GM18517 (cell line): ENCODE measurements at regions not wholly inside any gene's neighbourhood (a gene's known extent, or its start where the extent isn't known, plus 50 kb on each side); places are given as distances from the start of the nearest gene placed in this dataset.

Source experiments
- ATAC-seq: cut with Tn5 transposase; IDR thresholded peaks from one replicate; pipeline ENCODE4 v1.9.1; 2021; ENCODE audit warnings: mild to moderate bottlenecking, moderate library complexity; ENCODE audit not compliant: unreplicated experiment

DNA sequence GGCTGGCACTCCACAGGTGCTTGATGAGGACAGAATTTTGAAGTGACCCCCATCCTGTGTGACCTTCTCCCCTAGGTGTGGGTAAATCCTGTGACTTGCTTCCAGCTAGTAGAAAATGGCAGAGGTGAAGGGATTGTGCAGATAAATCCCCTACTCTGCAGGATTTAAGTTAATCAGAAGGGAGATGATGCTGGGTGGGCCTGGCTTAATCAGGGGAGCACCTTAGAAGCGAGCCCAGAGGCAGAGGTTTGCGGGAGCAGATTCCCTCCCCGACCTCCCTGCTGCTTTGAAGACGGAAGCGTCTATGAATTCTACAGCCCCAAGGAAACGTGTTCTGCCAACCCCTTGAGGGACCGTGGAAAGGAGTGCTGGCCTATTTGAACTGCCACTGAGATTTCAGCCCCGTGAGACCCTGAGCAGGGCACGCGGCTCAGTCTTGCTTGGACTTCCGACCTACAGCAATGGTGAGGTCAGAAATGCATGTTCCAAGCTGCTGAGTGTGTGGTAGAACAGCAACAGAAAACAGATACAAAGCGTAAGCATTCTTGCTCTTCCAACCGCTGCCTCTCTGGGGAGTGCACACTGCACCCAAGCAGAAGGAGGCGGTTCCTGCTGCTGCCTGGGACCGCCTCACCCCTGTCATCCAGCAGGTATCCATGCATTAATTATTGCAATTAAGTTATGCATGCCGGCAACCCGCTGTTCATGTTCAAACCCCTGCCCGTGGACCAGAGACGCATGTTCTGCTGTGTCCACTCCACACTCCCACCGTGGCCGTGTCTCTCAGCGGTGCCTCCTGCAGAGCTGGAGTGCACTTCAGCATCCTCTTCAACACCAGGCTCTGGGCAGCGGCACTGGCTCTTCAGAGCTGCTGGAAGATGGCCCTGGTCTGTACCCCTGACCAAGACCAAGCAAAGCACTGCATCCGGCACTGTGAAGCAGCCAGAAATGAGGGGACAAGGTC lies 54.6 kb upstream of the RXRA start:
- ATAC-seq: no peak

DNA sequence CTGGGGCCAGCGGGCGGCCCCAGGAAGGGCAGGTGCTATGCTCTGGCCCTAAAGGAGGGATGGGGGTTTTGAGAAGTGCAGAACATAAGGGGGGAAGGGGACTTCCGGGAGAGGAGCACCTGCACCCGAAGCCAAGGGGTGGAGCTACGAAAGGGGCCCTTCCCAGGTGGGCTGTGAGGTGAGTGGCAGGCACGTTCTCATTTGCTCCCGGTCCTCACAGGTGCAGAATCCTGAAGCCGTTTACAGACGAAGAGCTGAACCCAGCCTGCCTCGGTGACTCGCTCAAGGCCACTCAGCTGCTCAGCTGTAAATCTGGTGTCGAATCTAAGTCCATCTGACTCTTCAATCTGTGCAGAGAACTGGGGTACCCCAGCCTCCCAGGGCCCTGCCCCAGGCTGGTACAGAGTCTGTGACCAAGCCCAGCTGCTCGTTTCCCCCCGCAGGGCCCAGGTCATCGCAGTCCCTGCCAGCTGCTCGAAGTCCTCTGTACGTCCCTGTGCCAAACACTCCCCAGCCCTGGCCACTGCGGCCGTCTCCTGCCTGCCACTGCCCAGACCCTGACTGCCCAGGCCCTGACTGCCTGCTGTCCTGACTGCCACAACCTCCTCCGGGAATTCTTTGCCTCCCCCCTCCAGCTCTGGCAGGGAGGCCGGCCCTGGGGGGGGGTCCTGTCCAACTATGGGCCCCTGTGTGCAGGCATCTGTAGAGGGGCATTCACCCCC lies 53.8 kb upstream of the RXRA start:
- no peak for ATAC-seq

DNA sequence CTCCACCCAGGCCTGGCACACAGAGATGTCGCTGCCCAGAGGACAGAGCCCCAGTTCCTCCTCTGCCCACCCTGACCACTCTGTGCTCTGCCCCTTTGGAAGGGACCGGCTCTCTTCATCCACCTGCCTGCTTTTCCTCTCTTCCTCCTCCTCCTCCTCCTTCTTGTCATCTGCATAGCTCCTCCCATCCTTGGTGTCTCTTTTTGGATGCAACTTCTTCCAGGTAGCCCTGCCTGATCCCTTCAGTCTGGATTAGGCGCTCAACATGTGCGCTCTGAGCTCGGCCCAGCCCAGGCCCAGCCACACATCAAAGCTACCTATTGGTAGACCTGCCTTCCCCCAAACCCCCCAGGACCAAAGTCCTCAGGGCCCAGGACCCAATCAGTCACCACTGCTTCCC lies 52.6 kb upstream of the RXRA start:
- no peak for ATAC-seq

DNA sequence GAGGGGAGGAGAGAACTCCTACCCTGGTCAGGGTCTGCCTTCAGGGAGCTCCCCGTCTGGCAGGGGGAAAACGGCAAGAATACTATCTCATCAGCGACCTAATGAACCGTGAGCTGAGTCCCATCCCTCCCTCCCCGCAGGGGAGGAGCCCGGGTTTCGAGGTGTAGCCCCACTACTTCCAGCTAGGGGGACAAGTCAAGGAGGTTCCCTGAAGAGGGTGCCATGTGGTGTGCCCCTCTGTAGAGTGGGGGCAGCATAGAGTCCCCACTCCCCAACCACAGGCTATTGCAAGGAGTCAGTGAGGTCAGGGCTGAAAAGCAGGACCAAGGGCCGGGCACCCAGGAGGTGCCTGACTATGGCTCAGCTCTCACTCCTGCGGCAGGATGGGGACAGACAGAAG lies 50.9 kb upstream of the RXRA start:
- ATAC-seq: no peak

DNA sequence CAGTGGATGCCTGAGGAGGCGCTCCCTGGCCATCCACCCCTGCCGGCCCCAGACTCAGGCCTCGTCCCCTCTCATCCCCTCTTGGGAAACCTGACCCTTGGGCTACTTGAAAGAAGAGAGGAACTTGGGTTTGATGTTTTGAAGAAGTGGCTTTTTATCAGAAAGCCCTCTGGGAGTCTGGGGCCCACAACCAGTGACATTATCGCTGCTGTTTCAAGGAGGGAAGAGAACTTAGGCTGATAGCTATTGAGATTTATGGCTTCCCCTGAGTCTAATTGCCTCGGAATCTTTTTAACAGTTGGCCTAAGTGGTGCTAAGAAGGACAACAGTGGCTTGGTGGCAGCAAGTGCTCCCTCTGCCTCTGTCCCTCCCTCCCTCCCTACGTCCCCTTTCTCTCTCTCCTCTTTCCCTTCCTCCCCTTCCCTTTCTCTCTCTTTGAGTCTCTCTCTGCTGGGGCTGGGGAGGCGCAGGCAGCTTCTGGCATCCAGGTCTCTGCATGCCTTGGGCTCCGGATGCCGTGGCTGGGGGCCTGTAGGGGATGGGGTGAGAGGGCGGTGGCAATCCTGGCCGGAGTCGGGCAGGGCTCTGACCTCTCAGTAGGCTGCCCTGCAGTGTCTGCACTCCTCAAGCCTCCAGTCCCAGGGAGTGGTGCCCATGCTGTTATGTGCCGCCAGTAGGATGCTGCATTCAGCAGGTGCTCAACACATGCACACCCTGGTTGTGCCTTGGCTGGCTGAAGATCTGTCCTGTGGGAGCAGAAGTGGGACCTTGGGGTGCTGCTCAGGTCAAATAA lies 49.6 kb upstream of the RXRA start:
- no peak for ATAC-seq
